SK-N-MC (cell line): ENCODE measurements at regions not wholly inside any gene's neighbourhood (a gene's known extent, or its start where the extent isn't known, plus 50 kb on each side); places are given as distances from the start of the nearest gene placed in this dataset.

Experiments
- EZH2 ChIP-seq: fragments of 200-600 bp; sonication (generic); IDR thresholded peaks from one replicate; pipeline ENCODE4 v1.6.1; 2017; ENCODE audit warnings: antibody characterized with exemption
- POLR2AphosphoS5 ChIP-seq: IDR thresholded peaks from 2 replicates; pipeline ENCODE4 v1.6.1; 2012; ENCODE audit warnings: mild to moderate bottlenecking, low read depth, low read length, borderline replicate concordance

GRCh38 chr5:117763271-117763670, 1188.6 kb upstream of the SEMA6A start:
- TF ChIP-seq EZH2 (no peak), POLR2AphosphoS5 (no peak)
